ENCODE measurements at regions not wholly inside any gene's neighbourhood (a gene's known extent, or its start where the extent isn't known, plus 50 kb on each side); places are given as distances from the start of the nearest gene placed in this dataset.

GRCh38 chr3:6622260-6622659, 238.7 kb upstream of the GRM7 start:
- no peak overlapping the region for H3K4me3 Mint-ChIP-seq (ENCODE audit: unreplicated experiment)
- H3K9me3 ChIP-seq (ENCODE audit: insufficient read depth, low read depth, low read length): peaks cover 2% of the 10 kb centered on the region
- no peaks in the 10 kb centered on the region for H3K79me2 ChIP-seq (ENCODE audit: insufficient read depth, low read length)
- H3K4me2 ChIP-seq (ENCODE audit: low read length): no peak overlapping the region
- FAIRE-seq (no peak), DNase-seq (ENCODE audit: low read depth) (no peak)
- H3K27me3 Mint-ChIP-seq (ENCODE audit: low read depth, unreplicated experiment): no peaks in the 10 kb centered on the region
- H2AFZ ChIP-seq (ENCODE audit: low read depth, low read length): no peak overlapping the region
- H3K27ac Mint-ChIP-seq (ENCODE audit: unreplicated experiment): no peak overlapping the region
- H3K9me3 Mint-ChIP-seq (ENCODE audit: unreplicated experiment): no peaks in the 10 kb centered on the region
- no peaks in the 10 kb centered on the region for H3K4me1 Mint-ChIP-seq (ENCODE audit: low read depth, unreplicated experiment)
- no peaks in the 10 kb centered on the region for H3K27me3 ChIP-seq (ENCODE audit: insufficient read depth, low read length)
- H3K4me1 ChIP-seq (ENCODE audit: insufficient read depth, low read length): no peaks in the 10 kb centered on the region
- H3K9ac ChIP-seq (ENCODE audit: low read length): no peak overlapping the region
- TF ChIP-seq CTCF (IDR thresholded peaks at IDR 0.05; ENCODE audit: insufficient read depth, low read depth, low read length) (no peak), EZH2 (IDR thresholded peaks at IDR 0.05; ENCODE audit: insufficient read depth, low read length) (no peak)
- H3K4me3 ChIP-seq (ENCODE audit: insufficient read depth, low read depth, low read length): no peak overlapping the region
- H4K20me1 ChIP-seq (ENCODE audit: insufficient read depth, low read length): no peaks in the 10 kb centered on the region
- no peaks in the 10 kb centered on the region for H3K36me3 ChIP-seq (ENCODE audit: insufficient read depth, low read length)
- no peaks in the 10 kb centered on the region for H3K36me3 Mint-ChIP-seq (ENCODE audit: low read depth, unreplicated experiment)
- no peak overlapping the region for H3K27ac ChIP-seq (ENCODE audit: low read depth, low read length)

DNA sequence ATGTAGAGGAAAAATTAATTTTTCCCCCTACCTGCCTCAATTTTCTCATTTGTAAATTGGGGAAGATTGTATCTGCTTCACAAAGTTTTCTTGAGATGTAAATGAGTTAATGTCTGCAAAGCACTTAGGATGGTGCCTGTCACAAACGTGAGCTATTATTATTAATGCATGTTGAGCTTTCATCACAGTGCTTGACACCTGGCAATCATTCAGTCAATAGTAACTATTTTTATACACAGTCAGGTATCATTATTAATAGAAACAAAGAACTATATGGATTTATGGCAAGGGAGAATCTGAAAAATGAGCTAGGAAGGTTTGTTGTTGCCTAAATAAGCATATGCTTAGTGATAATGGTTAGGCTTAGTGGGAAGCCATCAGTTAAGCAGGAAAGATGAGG, 238.2 kb upstream of the GRM7 start:
- Mint-ChIP-seq H3K9me3 (ENCODE audit: unreplicated experiment) (no peaks in the 10 kb centered on the region), H3K4me1 (ENCODE audit: low read depth, unreplicated experiment) (no peaks in the 10 kb centered on the region)
- DNase-seq (ENCODE audit: low read depth): no peak

More for the DNA sequence above, 238.2 kb upstream of the GRM7 start:
- Histone ChIP-seq H3K9me3 (ENCODE audit: insufficient read depth, low read depth, low read length) (peaks cover 2% of the 10 kb centered on the region), H3K9ac (ENCODE audit: low read length) (no peak overlapping the region), H3K27me3 (ENCODE audit: insufficient read depth, low read length) (no peaks in the 10 kb centered on the region), H2AFZ (ENCODE audit: low read depth, low read length) (no peak overlapping the region), H3K27ac (ENCODE audit: low read depth, low read length) (no peak overlapping the region), H3K36me3 (ENCODE audit: insufficient read depth, low read length) (no peaks in the 10 kb centered on the region), H3K4me1 (ENCODE audit: insufficient read depth, low read length) (no peaks in the 10 kb centered on the region), H3K79me2 (ENCODE audit: insufficient read depth, low read length) (no peaks in the 10 kb centered on the region), H3K4me3 (ENCODE audit: insufficient read depth, low read depth, low read length) (no peak overlapping the region), H4K20me1 (ENCODE audit: insufficient read depth, low read length) (no peaks in the 10 kb centered on the region), H3K4me2 (ENCODE audit: low read length) (no peak overlapping the region)
- H3K27me3 Mint-ChIP-seq (ENCODE audit: low read depth, unreplicated experiment): no peaks in the 10 kb centered on the region
- H3K36me3 Mint-ChIP-seq (ENCODE audit: low read depth, unreplicated experiment): no peaks in the 10 kb centered on the region
- H3K4me3 Mint-ChIP-seq (ENCODE audit: unreplicated experiment): no peak overlapping the region
- TF ChIP-seq EZH2 (IDR thresholded peaks at IDR 0.05; ENCODE audit: insufficient read depth, low read length): no peak
- no peak for TF ChIP-seq CTCF (IDR thresholded peaks at IDR 0.05; ENCODE audit: insufficient read depth, low read depth, low read length)
- no peak for FAIRE-seq
- no peak overlapping the region for H3K27ac Mint-ChIP-seq (ENCODE audit: unreplicated experiment)
